GM23248 (cell line): ENCODE measurements at regions not wholly inside any gene's neighbourhood (a gene's known extent, or its start where the extent isn't known, plus 50 kb on each side); places are given as distances from the start of the nearest gene placed in this dataset.

Experiments used
- EZH2 ChIP-seq: fragments of 200-600 bp; sonication (generic); IDR thresholded peaks from 2 replicates; pipeline ENCODE4 v1.6.1; 2018; ENCODE audit warnings: antibody characterized with exemption, mild to moderate bottlenecking; ENCODE audit not compliant: insufficient read depth, poor library complexity, severe bottlenecking
- EZH2phosphoT487 ChIP-seq: fragments of 200-600 bp; sonication (generic); IDR thresholded peaks from 2 replicates; pipeline ENCODE4 v1.6.1; 2018; ENCODE audit warnings: antibody characterized with exemption, moderate library complexity, mild to moderate bottlenecking, low read depth; ENCODE audit not compliant: insufficient read depth

DNA sequence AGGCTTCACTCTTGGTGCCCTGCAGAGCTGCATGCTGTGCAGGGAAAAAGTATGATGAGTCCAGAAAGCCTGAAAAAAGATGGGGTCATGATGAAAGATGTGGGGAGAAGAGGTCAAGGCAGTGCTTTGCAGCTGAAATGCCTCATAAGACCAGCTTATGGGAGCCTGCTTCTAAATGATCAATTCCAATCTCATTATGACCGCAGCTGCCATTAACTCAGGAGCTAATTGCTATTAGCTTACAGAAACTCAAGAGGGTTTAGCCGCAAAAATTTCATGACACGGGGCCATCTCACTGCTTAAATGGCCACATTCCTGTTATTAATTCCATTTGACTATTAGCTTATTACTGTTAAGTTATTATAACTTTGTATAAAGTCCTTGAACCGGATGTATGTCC, 502.9 kb upstream of the ZMIZ1 start:
- TF ChIP-seq EZH2 (no peak), EZH2phosphoT487 (no peak)
